GM23338 (cell line): ENCODE measurements at regions not wholly inside any gene's neighbourhood (a gene's known extent, or its start where the extent isn't known, plus 50 kb on each side); places are given as distances from the start of the nearest gene placed in this dataset.

Source experiments
- ATAC-seq: fragments of 200-7000 bp; cut with Tn5 transposase; 3 replicates; pipeline ENCODE4 v1.9.1; 2020
- DNase-seq: peaks from one replicate; pipeline ENCODE4 v3.0.0-alpha.2; 2015; ENCODE audit warnings: low spot score
- H2AFZ ChIP-seq: fragments of 200-600 bp; sonication (generic); 2 replicates; pipeline ENCODE4 v1.8.0; 2016; ENCODE audit warnings: antibody characterized with exemption, mild to moderate bottlenecking, moderate library complexity
- H3F3A ChIP-seq: fragments of 200-600 bp; sonication (generic); replicated peaks from 2 replicates; pipeline ENCODE4 v1.8.0; 2017; ENCODE audit warnings: antibody characterized with exemption, mixed run types, low read depth
- H3K27ac ChIP-seq: fragments of 200-600 bp; sonication (generic); 2 replicates; pipeline ENCODE4 v1.6.1; 2016; ENCODE audit warnings: low read depth
- H3K27me3 ChIP-seq: fragments of 200-600 bp; sonication (generic); 2 replicates; pipeline ENCODE4 v1.8.0; 2016; ENCODE audit warnings: mild to moderate bottlenecking, mixed run types, moderate library complexity; ENCODE audit not compliant: insufficient read depth
- H3K36me3 ChIP-seq: fragments of 200-600 bp; sonication (generic); 2 replicates; pipeline ENCODE4 v1.8.0; 2016; ENCODE audit warnings: mild to moderate bottlenecking; ENCODE audit not compliant: insufficient read depth
- H3K4me1 ChIP-seq: fragments of 200-600 bp; sonication (generic); 2 replicates; pipeline ENCODE4 v1.8.0; 2016; ENCODE audit warnings: mild to moderate bottlenecking, moderate library complexity; ENCODE audit not compliant: insufficient read depth
- H3K4me2 ChIP-seq: fragments of 200-600 bp; sonication (generic); 2 replicates; pipeline ENCODE4 v1.7.1; 2017; ENCODE audit warnings: mixed run types
- H3K4me3 ChIP-seq: fragments of 200-600 bp; sonication (generic); 2 replicates; pipeline ENCODE4 v1.6.1; 2016; ENCODE audit warnings: mixed run types
- H3K79me2 ChIP-seq: fragments of 200-600 bp; sonication (generic); replicated peaks from 2 replicates; pipeline ENCODE4 v1.8.0; 2017; ENCODE audit warnings: mild to moderate bottlenecking; ENCODE audit not compliant: insufficient read depth
- H3K9me2 ChIP-seq: fragments of 200-600 bp; sonication (generic); 2 replicates; pipeline ENCODE4 v1.8.0; 2017; ENCODE audit not compliant: insufficient read depth
- H4K20me1 ChIP-seq: fragments of 200-600 bp; sonication (generic); replicated peaks from 2 replicates; pipeline ENCODE4 v1.8.0; 2017; ENCODE audit warnings: mild to moderate bottlenecking; ENCODE audit not compliant: insufficient read depth
- H3K27ac Mint-ChIP-seq: 2 replicates; pipeline ENCODE4 v1.8.0; 2020; ENCODE audit warnings: inconsistent platforms, mild to moderate bottlenecking, moderate library complexity, mixed read lengths
- H3K27me3 Mint-ChIP-seq: 3 replicates; pipeline ENCODE4 v1.8.0; 2022; ENCODE audit warnings: low read depth, mild to moderate bottlenecking, moderate library complexity, mixed read lengths, inconsistent platforms; ENCODE audit not compliant: insufficient read depth, poor library complexity
- H3K36me3 Mint-ChIP-seq: 3 replicates; pipeline ENCODE4 v1.8.0; 2021; ENCODE audit warnings: low read depth, mild to moderate bottlenecking, inconsistent platforms, moderate library complexity, mixed read lengths
- H3K4me1 Mint-ChIP-seq: 3 replicates; pipeline ENCODE4 v1.8.0; 2020; ENCODE audit warnings: mild to moderate bottlenecking, inconsistent platforms, mixed read lengths
- H3K4me3 Mint-ChIP-seq: 3 replicates; pipeline ENCODE4 v1.8.0; 2021; ENCODE audit warnings: moderate library complexity, mild to moderate bottlenecking, inconsistent platforms, mixed read lengths
- H3K9me3 Mint-ChIP-seq: 3 replicates; pipeline ENCODE4 v1.8.0; 2020; ENCODE audit warnings: moderate library complexity, mild to moderate bottlenecking, inconsistent platforms, mixed read lengths
- EZH2 ChIP-seq: fragments of 200-600 bp; sonication (generic); IDR thresholded peaks from one replicate; pipeline ENCODE4 v1.8.0; 2017; ENCODE audit warnings: antibody characterized with exemption, mild to moderate bottlenecking, low read depth; ENCODE audit not compliant: unreplicated experiment
- EZH2phosphoT487 ChIP-seq: fragments of 200-600 bp; sonication (generic); IDR thresholded peaks from one replicate; pipeline ENCODE4 v1.8.1; 2018; ENCODE audit warnings: antibody characterized with exemption; ENCODE audit not compliant: unreplicated experiment
- JUNB ChIP-seq: IDR thresholded peaks from one replicate; pipeline ENCODE4 v1.6.1; 2016; ENCODE audit warnings: antibody characterized with exemption; ENCODE audit not compliant: unreplicated experiment
- POLR2AphosphoS5 ChIP-seq: IDR thresholded peaks from 2 replicates; pipeline ENCODE4 v1.6.1; 2016; ENCODE audit warnings: antibody characterized with exemption, low read depth
- STAT1 ChIP-seq: IDR thresholded peaks from one replicate; pipeline ENCODE4 v1.6.1; 2016; ENCODE audit warnings: antibody characterized with exemption; ENCODE audit not compliant: unreplicated experiment
- ZNF114 ChIP-seq: fragments of 250-450 bp; sonication (Bioruptor Pico); IDR thresholded peaks from 2 replicates; pipeline ENCODE4 v1.5.0; 2020; ENCODE audit warnings: mild to moderate bottlenecking, moderate library complexity
- ZNF331 ChIP-seq: fragments of 250-450 bp; sonication (Bioruptor Pico); IDR thresholded peaks from 2 replicates; pipeline ENCODE4 v1.5.0; 2020; ENCODE audit warnings: low read depth, mild to moderate bottlenecking, moderate library complexity
- ZNF462 ChIP-seq: fragments of 250-450 bp; sonication (Bioruptor Pico); IDR thresholded peaks from 2 replicates; pipeline ENCODE4 v1.5.0; 2020; ENCODE audit warnings: mild to moderate bottlenecking, moderate library complexity

- no peak for TF ChIP-seq ZNF462 (CRISPR knock-in tag)
- no peak for TF ChIP-seq EZH2
- no peak for TF ChIP-seq ZNF331 (CRISPR knock-in tag)
- TF ChIP-seq EZH2phosphoT487, result no peak
Observed at GRCh38 chr10:78483641-78484040, 450.0 kb downstream of the RPS24 start (continued).

GRCh38 chr10:78489034-78489433 is 455.4 kb downstream of the RPS24 start:
- ATAC-seq (no peak), DNase-seq (no peak)
- Histone ChIP-seq H3K9me2 (no peaks in the 10 kb centered on the region), H3F3A (no peaks in the 10 kb centered on the region), H3K36me3 (no peaks in the 10 kb centered on the region; the same call in 1 of the 2 replicates), H3K4me3 (no peak overlapping the region), H2AFZ (no peak overlapping the region), H3K27ac (no peak overlapping the region), H3K79me2 (no peaks in the 10 kb centered on the region), H3K4me1 (no peaks in the 10 kb centered on the region), H3K4me2 (no peak overlapping the region), H3K27me3 (no peaks in the 10 kb centered on the region), H4K20me1 (no peaks in the 10 kb centered on the region)
- Mint-ChIP-seq H3K27ac (no peak overlapping the region), H3K9me3 (peaks cover 43% of the 10 kb centered on the region), H3K27me3 (peaks cover 2% of the 10 kb centered on the region), H3K4me3 (no peak overlapping the region), H3K4me1 (no peaks in the 10 kb centered on the region), H3K36me3 (peaks cover 3% of the 10 kb centered on the region; the same call in 1 of the 3 replicates)
- TF ChIP-seq EZH2phosphoT487, result no peak
- TF ChIP-seq JUNB, result no peak
- no peak for TF ChIP-seq STAT1
- no peak for TF ChIP-seq ZNF462 (CRISPR knock-in tag)
- TF ChIP-seq POLR2AphosphoS5, result no peak
- no peak for TF ChIP-seq EZH2
- no peak for TF ChIP-seq ZNF114 (CRISPR knock-in tag)
- no peak for TF ChIP-seq ZNF331 (CRISPR knock-in tag)
